IMR-90 (cell line): ENCODE measurements at regions not wholly inside any gene's neighbourhood (a gene's known extent, or its start where the extent isn't known, plus 50 kb on each side); places are given as distances from the start of the nearest gene placed in this dataset.

ENCODE experiments used
- BHLHE40 ChIP-seq: fragments of 150-350 bp; IDR thresholded peaks from 2 replicates; pipeline ENCODE4 v1.6.1; 2016; ENCODE audit warnings: mild to moderate bottlenecking, low read depth, low read length
- CTCF ChIP-seq: conservative IDR thresholded peaks from 2 replicates; pipeline ENCODE4 v1.5.1; 2012; ENCODE audit warnings: mild to moderate bottlenecking, low read depth, low read length, improper control_type of control experiment
- FOS ChIP-seq: fragments of 150-350 bp; IDR thresholded peaks from 2 replicates; pipeline ENCODE4 v1.6.1; 2016; ENCODE audit warnings: low read depth, low read length
- MAFK ChIP-seq: IDR thresholded peaks from 2 replicates; pipeline ENCODE4 v1.6.1; 2012; ENCODE audit warnings: low read depth, low read length, improper control_type of control experiment
- MAZ ChIP-seq: IDR thresholded peaks from 2 replicates; pipeline ENCODE4 v1.6.1; 2012; ENCODE audit warnings: low read depth, mild to moderate bottlenecking, low read length, improper control_type of control experiment, moderate library complexity, borderline replicate concordance
- POLR2A ChIP-seq: IDR thresholded peaks from 2 replicates; pipeline ENCODE4 v1.6.1; 2012; ENCODE audit warnings: mild to moderate bottlenecking, low read depth, low read length
- RAD21 ChIP-seq: IDR thresholded peaks from 2 replicates; pipeline ENCODE4 v1.6.1; 2012; ENCODE audit warnings: low read length, improper control_type of control experiment

GRCh38 chr5:24786108-24786507, 141.3 kb upstream of the CDH10 start:
- TF ChIP-seq CTCF (no peak), POLR2A (no peak), MAZ (no peak), FOS (no peak), BHLHE40 (no peak), MAFK (no peak), RAD21 (no peak)
